SK-N-SH (cell line): ENCODE measurements at regions not wholly inside any gene's neighbourhood (a gene's known extent, or its start where the extent isn't known, plus 50 kb on each side); places are given as distances from the start of the nearest gene placed in this dataset.

Experiments
- CTCF ChIA-PET: fragments of 300-600, 350-600 bp; formaldehyde crosslinking; extraction: SDS; loops from one replicate; lab custom pipeline; 2021; lab: Yijun Ruan, JAX
- POLR2A ChIA-PET: fragments of 350-600 bp; sonication (Branson Sonifier 250); formaldehyde crosslinking; extraction: SDS; loops from one replicate; lab custom pipeline; 2020; ENCODE audit warnings: antibody characterized with exemption, inconsistent platforms; lab: Yijun Ruan, JAX
- DNase-seq: peaks from one replicate; pipeline ENCODE4 v3.0.0; 2012
- H2AFZ ChIP-seq: fragments of 200-600 bp; sonication (generic); 2 replicates; pipeline ENCODE4 v1.8.1; 2016; ENCODE audit warnings: antibody characterized with exemption, mild to moderate bottlenecking, low read depth
- H3F3A ChIP-seq: fragments of 200-600 bp; sonication (generic); replicated peaks from 2 replicates; pipeline ENCODE3; 2016; ENCODE audit warnings: antibody characterized with exemption, mild to moderate bottlenecking; ENCODE audit not compliant: insufficient read depth
- H3K27ac ChIP-seq, 2 experiments: fragments of 200-500 bp in 1 of 2; fragments of 200-600 bp in 1 of 2; sonication (Bioruptor generic) in 1 of 2; sonication (generic), shearing (Covaris generic) in 1 of 2; 2 replicates each; pipeline versions ENCODE4 v1.5.1 to v1.6.1; 2014 to 2016; ENCODE audit warnings: low read depth in 2 of 2, inconsistent platforms in 1 of 2, low read length in 1 of 2, mild to moderate bottlenecking in 1 of 2, mixed read lengths in 1 of 2
- H3K27me3 ChIP-seq: fragments of 200-600 bp; sonication (generic), shearing (Covaris generic); 2 replicates; pipeline ENCODE4 v1.6.1; 2016; ENCODE audit warnings: mixed run types; ENCODE audit not compliant: insufficient read depth
- H3K36me3 ChIP-seq, 2 experiments: fragments of 200-500 bp in 1 of 2; fragments of 200-600 bp in 1 of 2; sonication (Bioruptor generic) in 1 of 2; sonication (generic) in 1 of 2; replicated peaks in 1 of 2; 2 replicates each; pipeline versions ENCODE3 to v1.5.1; 2014 to 2016; ENCODE audit warnings: low read length in 1 of 2, mild to moderate bottlenecking in 1 of 2; ENCODE audit not compliant: insufficient read depth in 2 of 2, control insufficient read depth in 1 of 2
- H3K4me1 ChIP-seq, 2 experiments: fragments of 200-500 bp in 1 of 2; fragments of 200-600 bp in 1 of 2; sonication (Bioruptor generic) in 1 of 2; sonication (generic), shearing (Covaris generic) in 1 of 2; 2 replicates each; pipeline versions ENCODE4 v1.5.1 to v1.6.1; 2014 to 2016; ENCODE audit warnings: low read depth in 1 of 2, low read length in 1 of 2, mixed run types in 1 of 2; ENCODE audit not compliant: insufficient read depth in 2 of 2, control insufficient read depth in 1 of 2
- H3K4me2 ChIP-seq: fragments of 200-600 bp; sonication (generic), shearing (Covaris generic); 2 replicates; pipeline ENCODE4 v1.6.1; 2017; ENCODE audit warnings: mixed run types
- H3K4me3 ChIP-seq, 2 experiments: fragments of 200-500 bp in 1 of 2; fragments of 200-600 bp in 1 of 2; sonication (Bioruptor generic) in 1 of 2; sonication (generic), shearing (Covaris generic) in 1 of 2; 2 replicates each; pipeline versions ENCODE4 v1.5.1 to v1.8.1; 2014 to 2016; ENCODE audit warnings: low read depth in 2 of 2, inconsistent platforms in 1 of 2, low read length in 1 of 2, mild to moderate bottlenecking in 1 of 2, mixed read lengths in 1 of 2, moderate library complexity in 1 of 2
- H3K79me2 ChIP-seq: fragments of 200-600 bp; sonication (generic); 2 replicates; pipeline ENCODE4 v1.8.1; 2017; ENCODE audit warnings: mild to moderate bottlenecking; ENCODE audit not compliant: insufficient read depth
- H3K9ac ChIP-seq: fragments of 200-600 bp; sonication (generic); 2 replicates; pipeline ENCODE4 v1.6.1; 2017; ENCODE audit warnings: mixed run types
- H3K9me2 ChIP-seq: fragments of 200-600 bp; sonication (generic); 2 replicates; pipeline ENCODE4 v1.6.1; 2017; ENCODE audit warnings: mixed run types
- H3K9me3 ChIP-seq: fragments of 200-600 bp; sonication (generic); 2 replicates; pipeline ENCODE4 v1.6.1; 2017; ENCODE audit warnings: mixed run types, mild to moderate bottlenecking, moderate library complexity
- H4K20me1 ChIP-seq: fragments of 200-600 bp; sonication (generic); 2 replicates; pipeline ENCODE4 v1.6.1; 2017; ENCODE audit warnings: mild to moderate bottlenecking, mixed run types; ENCODE audit not compliant: insufficient read depth
- CHD2 ChIP-seq: fragments of 150-350 bp; IDR thresholded peaks from 2 replicates; pipeline ENCODE4 v1.6.1; 2018; ENCODE audit warnings: low read length; ENCODE audit not compliant: partially characterized antibody
- CTCF ChIP-seq: fragments of 200-600 bp; sonication (generic); IDR thresholded peaks from 2 replicates; pipeline ENCODE4 v1.6.1; 2017; ENCODE audit warnings: antibody characterized with exemption, mild to moderate bottlenecking, moderate library complexity
- FOSL2 ChIP-seq: IDR thresholded peaks from 2 replicates; pipeline ENCODE4 v1.4.0; 2012; ENCODE audit warnings: low read depth, mild to moderate bottlenecking, moderate library complexity, borderline replicate concordance
- FOXJ3 ChIP-seq: sonication (generic); formaldehyde crosslinking; IDR thresholded peaks from 2 replicates; pipeline ENCODE4 v1.5.1; 2020; ENCODE audit warnings: mild to moderate bottlenecking, missing genetic modification reagents
- FOXM1 ChIP-seq: IDR thresholded peaks from 2 replicates; pipeline ENCODE4 v1.4.0; 2012; ENCODE audit warnings: low read depth, mild to moderate bottlenecking
- IRF3 ChIP-seq: fragments of 150-350 bp; IDR thresholded peaks from 2 replicates; pipeline ENCODE4 v1.6.1; 2016; ENCODE audit warnings: mild to moderate bottlenecking, low read depth, low read length
- MAX ChIP-seq: IDR thresholded peaks from 2 replicates; pipeline ENCODE4 v1.4.0; 2012; ENCODE audit warnings: low read depth
- MXI1 ChIP-seq: IDR thresholded peaks from 2 replicates; pipeline ENCODE4 v1.6.1; 2012; ENCODE audit warnings: mild to moderate bottlenecking, low read depth, low read length, improper control_type of control experiment
- NRF1 ChIP-seq: IDR thresholded peaks from 2 replicates; pipeline ENCODE4 v1.6.1; 2012; ENCODE audit warnings: low read depth, mild to moderate bottlenecking, low read length
- PBX3 ChIP-seq: IDR thresholded peaks from 2 replicates; pipeline ENCODE4; 2012
- RAD21 ChIP-seq: IDR thresholded peaks from 2 replicates; pipeline ENCODE4 v1.6.1; 2012; ENCODE audit warnings: mild to moderate bottlenecking, low read length
- RCOR1 ChIP-seq: fragments of 150-350 bp; IDR thresholded peaks from 2 replicates; pipeline ENCODE4 v1.6.1; 2017; ENCODE audit warnings: antibody characterized with exemption, low read length
- SIN3A ChIP-seq: IDR thresholded peaks from 2 replicates; pipeline ENCODE4 v1.6.1; 2012; ENCODE audit warnings: low read depth, mild to moderate bottlenecking, low read length, moderate library complexity, borderline replicate concordance
- SMC3 ChIP-seq: IDR thresholded peaks from 2 replicates; pipeline ENCODE4 v1.6.1; 2012; ENCODE audit warnings: low read depth, low read length, improper control_type of control experiment
- USF1 ChIP-seq: IDR thresholded peaks from 2 replicates; pipeline ENCODE4 v1.4.0; 2012; ENCODE audit warnings: low read depth, borderline replicate concordance
- USF2 ChIP-seq: fragments of 150-350 bp; IDR thresholded peaks from 2 replicates; pipeline ENCODE4 v1.6.1; 2017; ENCODE audit warnings: antibody characterized with exemption, low read length, low read depth, borderline replicate concordance
- YY1 ChIP-seq: IDR thresholded peaks from 2 replicates; pipeline ENCODE4 v1.4.0; 2012; ENCODE audit warnings: low read depth, mild to moderate bottlenecking
- WGBS: methylation state at CpG from one replicate; pipeline ENCODE4 v1.1.6; 2017; ENCODE audit warnings: low lambda C conversion rate; 5-methylcytosine and 5-hydroxymethylcytosine counted together

- no peak overlapping the region for H3K9ac ChIP-seq
- H3K4me3 ChIP-seq = no peak overlapping the region
- H3K27me3 ChIP-seq = peaks cover 34% of the 10 kb centered on the region; the same call in 1 of the 2 replicates
- H3K9me3 ChIP-seq = no peaks in the 10 kb centered on the region
- no peak for DNase-seq
- no peak overlapping the region for H2AFZ ChIP-seq
- H4K20me1 ChIP-seq = no peaks in the 10 kb centered on the region
- no peaks in the 10 kb centered on the region for H3F3A ChIP-seq
- no peak overlapping the region for H3K4me2 ChIP-seq
- H3K36me3 ChIP-seq = no peaks in the 10 kb centered on the region
- H3K79me2 ChIP-seq = no peaks in the 10 kb centered on the region
- ChIA-PET POLR2A (no interaction called here), CTCF (no interaction called here)
- 56% methylated on average over 5 of the region's 8 CpGs for WGBS
- H3K9me2 ChIP-seq = no peaks in the 10 kb centered on the region
- no peaks in the 10 kb centered on the region; a peak in 1 of 4 replicates for H3K4me1 ChIP-seq
- no peak for TF ChIP-seq USF1
- TF ChIP-seq FOXM1 = no peak
- TF ChIP-seq RAD21 = no peak
- no peak for TF ChIP-seq SIN3A
- TF ChIP-seq CHD2 = no peak
- no peak for TF ChIP-seq MAX
- no peak for TF ChIP-seq IRF3
- TF ChIP-seq MXI1 = no peak
- no peak for TF ChIP-seq YY1
- TF ChIP-seq SMC3 = no peak
- no peak for TF ChIP-seq PBX3
- TF ChIP-seq RCOR1 = no peak
- TF ChIP-seq NRF1 = no peak
- TF ChIP-seq USF2 = no peak
- no peak for TF ChIP-seq CTCF
- TF ChIP-seq FOXJ3 (CRISPR knock-in tag) = no peak
- TF ChIP-seq FOSL2 = no peak
- H3K27ac ChIP-seq = no peak overlapping the region
These were observed 114.4 kb upstream of the MLN start for GRCh38 chr6:33918175-33918695.
